Bronchial epithelial cell (primary cell): ENCODE measurements at regions not wholly inside any gene's neighbourhood (a gene's known extent, or its start where the extent isn't known, plus 50 kb on each side); places are given as distances from the start of the nearest gene placed in this dataset.

Experiments used
- DNase-seq: peaks from one replicate; pipeline ENCODE4 v3.0.0-alpha.2; 2010; ENCODE audit warnings: low read depth
- FAIRE-seq: peaks from 2 replicates; lab custom pipeline; 2011; peaks lifted over from hg19 to GRCh38; lab: Jason Lieb, UNC
- H3K27me3 ChIP-seq: 2 replicates; pipeline ENCODE4 v1.5.1; 2011; ENCODE audit warnings: low read length; ENCODE audit not compliant: control insufficient read depth, insufficient read depth
- H3K36me3 ChIP-seq: 2 replicates; pipeline ENCODE4 v1.5.1; 2011; ENCODE audit warnings: low read length; ENCODE audit not compliant: control insufficient read depth, insufficient read depth
- H3K4me3 ChIP-seq: 2 replicates; pipeline ENCODE4 v1.5.1; 2011; ENCODE audit warnings: mild to moderate bottlenecking, low read depth, low read length, control low read depth
- TF ChIP-seq, protein P1 (sequence below): IDR thresholded peaks from 2 replicates; pipeline ENCODE4 v1.5.1; 2011; ENCODE audit warnings: mild to moderate bottlenecking, moderate library complexity, low read length, control low read depth, inconsistent platforms; ENCODE audit not compliant: insufficient read depth, severe bottlenecking

DNA sequence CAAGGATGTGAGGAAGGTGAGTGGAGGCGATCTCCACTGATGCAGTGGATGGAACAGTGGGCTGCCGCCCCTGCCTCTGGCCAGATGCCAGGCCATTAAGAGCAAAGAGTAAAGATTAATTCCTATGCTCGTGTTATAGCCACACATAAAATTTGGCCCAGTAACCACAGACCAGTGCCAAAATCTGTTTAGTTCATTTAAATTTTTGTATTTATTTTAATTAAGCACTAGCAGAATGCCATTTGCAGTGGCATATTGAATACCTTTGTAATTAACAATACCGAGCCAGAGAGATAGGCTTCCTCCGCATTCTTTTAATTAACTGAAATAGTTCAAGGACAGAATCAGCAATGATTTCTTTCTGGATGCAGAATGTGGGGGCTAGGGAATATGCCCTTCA lies 179.8 kb downstream of the MED10 start:
- DNase-seq (no peak), FAIRE-seq (no peak)
- H3K4me3 ChIP-seq = no peak overlapping the region
- no peaks in the 10 kb centered on the region for H3K27me3 ChIP-seq
- no peaks in the 10 kb centered on the region for H3K36me3 ChIP-seq
- TF ChIP-seq, protein P1, sequence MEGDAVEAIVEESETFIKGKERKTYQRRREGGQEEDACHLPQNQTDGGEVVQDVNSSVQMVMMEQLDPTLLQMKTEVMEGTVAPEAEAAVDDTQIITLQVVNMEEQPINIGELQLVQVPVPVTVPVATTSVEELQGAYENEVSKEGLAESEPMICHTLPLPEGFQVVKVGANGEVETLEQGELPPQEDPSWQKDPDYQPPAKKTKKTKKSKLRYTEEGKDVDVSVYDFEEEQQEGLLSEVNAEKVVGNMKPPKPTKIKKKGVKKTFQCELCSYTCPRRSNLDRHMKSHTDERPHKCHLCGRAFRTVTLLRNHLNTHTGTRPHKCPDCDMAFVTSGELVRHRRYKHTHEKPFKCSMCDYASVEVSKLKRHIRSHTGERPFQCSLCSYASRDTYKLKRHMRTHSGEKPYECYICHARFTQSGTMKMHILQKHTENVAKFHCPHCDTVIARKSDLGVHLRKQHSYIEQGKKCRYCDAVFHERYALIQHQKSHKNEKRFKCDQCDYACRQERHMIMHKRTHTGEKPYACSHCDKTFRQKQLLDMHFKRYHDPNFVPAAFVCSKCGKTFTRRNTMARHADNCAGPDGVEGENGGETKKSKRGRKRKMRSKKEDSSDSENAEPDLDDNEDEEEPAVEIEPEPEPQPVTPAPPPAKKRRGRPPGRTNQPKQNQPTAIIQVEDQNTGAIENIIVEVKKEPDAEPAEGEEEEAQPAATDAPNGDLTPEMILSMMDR = no peak

DNA sequence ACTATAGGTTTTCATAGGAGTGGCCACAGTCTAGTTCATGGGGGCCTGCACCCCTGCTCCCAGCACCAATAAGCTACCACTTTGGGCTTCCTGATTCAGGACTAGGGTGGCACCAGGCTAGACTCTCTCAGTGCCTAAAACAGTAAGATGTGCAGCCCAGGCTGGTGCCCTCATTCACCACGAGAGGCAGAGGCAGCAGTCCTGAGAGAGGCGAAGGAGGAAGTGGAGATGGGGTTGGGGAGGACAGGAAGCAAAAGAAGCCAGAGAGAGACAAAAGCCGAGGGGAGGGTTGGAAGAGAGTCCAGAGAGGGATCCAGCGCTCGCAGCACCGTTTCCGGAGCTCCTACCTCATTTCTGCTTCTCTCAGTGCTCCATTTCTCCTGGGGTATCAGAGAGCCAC lies 180.9 kb downstream of the MED10 start:
- DNase-seq = no peak
- no peaks in the 10 kb centered on the region for H3K27me3 ChIP-seq
- TF ChIP-seq, protein P1 = no peak

DNA sequence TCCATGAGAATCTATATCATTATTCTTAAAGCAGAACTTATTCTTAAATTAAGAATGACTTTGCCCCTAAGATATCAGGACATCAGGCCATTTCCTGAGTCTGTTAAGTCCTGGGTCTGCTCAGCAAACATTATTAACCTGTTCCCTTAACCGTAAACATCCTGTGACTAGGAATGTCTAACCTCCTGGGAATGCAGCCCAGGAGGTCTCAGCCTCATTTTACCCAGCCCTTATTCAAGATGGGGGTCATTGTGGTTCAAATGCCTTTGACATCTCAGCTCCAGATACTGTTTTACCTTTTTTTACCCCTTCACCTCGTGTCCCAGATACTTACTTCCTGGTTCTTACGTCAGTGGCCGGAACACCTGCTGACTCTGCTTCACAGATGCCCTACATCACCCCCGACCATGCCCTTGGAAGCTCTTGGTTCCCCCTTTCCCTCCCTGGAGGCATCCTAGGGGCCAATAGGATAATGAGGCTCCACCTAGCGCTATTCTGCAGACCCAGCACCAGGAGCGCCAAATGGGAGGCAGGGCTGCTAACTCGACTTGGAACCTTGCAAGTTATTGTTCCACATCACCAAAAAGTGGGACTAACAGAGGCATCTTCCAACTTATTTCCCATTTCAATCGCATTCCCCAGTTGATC lies 182.5 kb downstream of the MED10 start:
- Histone ChIP-seq H3K4me3 (no peak overlapping the region), H3K36me3 (no peaks in the 10 kb centered on the region), H3K27me3 (no peaks in the 10 kb centered on the region)
- TF ChIP-seq, protein P1 = no peak
- FAIRE-seq (no peak), DNase-seq (no peak)

More for the DNA sequence above, 180.9 kb downstream of the MED10 start:
- FAIRE-seq = no peak
- H3K4me3 ChIP-seq = no peak overlapping the region
- H3K36me3 ChIP-seq = no peaks in the 10 kb centered on the region

DNA sequence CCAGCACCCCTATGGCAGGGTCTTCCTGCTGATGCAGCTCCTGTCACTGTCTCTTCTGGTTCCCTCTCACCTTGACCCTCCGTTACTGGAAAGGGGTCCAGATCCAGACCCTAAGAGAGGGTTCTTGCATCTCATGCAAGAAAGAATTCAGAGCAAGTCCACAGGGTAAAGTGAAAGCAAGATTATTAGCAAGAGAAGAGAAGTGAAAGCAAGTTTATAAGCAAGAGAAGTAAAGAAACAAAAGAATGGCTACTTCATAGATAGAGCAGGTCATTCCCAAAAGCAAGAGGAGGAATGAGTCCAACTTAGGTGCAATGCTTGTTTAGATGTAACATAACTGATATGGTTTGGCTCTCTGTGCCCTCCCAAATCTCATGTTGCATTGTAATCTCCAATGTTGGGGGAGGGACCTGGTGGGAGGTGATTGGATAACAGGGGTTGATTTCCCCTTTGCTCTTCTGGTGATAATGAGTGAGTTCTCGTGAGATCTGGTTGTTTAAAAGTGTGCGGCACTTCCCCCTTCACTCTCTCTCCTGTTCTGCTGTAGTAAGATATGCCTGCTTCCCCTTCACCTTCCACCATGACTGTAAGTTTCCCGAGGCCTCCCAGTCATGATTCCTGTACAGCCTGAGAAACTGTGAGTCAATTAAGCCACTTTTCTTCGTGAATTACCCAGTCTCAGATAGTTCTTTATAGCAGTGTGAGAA lies 183.3 kb downstream of the MED10 start:
- Histone ChIP-seq H3K4me3 (no peak overlapping the region), H3K27me3 (no peaks in the 10 kb centered on the region), H3K36me3 (no peaks in the 10 kb centered on the region)
- FAIRE-seq = no peak
- DNase-seq = no peak
- TF ChIP-seq, protein P1 = no peak

GRCh38 chr5:6194261-6194875 lies 184.0 kb downstream of the MED10 start:
- Histone ChIP-seq H3K36me3 (no peaks in the 10 kb centered on the region), H3K27me3 (no peaks in the 10 kb centered on the region), H3K4me3 (no peak overlapping the region)
- FAIRE-seq (no peak), DNase-seq (no peak)
- TF ChIP-seq, protein P1 = no peak
